ENCODE measurements at regions not wholly inside any gene's neighbourhood (a gene's known extent, or its start where the extent isn't known, plus 50 kb on each side); places are given as distances from the start of the nearest gene placed in this dataset.

- TF ChIP-seq ZNF518A (tag by site-specific recombination; conservative IDR thresholded peaks at IDR 0.05; ENCODE audit: low read depth) (no peak), ZNF114 (tag by site-specific recombination; IDR thresholded peaks at IDR 0.05) (no peak)
Observed at GRCh38 chr1:94305704-94306103, 68.3 kb upstream of the ARHGAP29 start (continued).

DNA sequence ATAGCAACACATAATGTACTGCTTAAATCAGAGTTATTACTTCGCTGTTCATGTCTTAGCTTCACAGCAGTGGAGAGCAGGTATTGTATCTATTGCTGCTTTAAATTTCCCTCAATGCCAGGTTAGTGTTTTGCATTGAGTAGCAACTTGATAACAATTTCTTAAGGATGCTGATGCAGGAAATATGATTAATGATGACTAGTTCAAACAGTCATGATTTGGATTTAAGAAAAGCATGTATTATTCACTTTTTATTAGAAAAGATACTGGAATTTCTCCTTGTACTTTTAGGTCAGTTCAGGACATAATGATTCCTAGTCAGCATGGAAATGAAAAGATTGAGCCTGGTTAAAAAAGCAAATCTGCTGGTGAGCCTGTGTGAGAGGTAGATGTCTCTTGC, 67.2 kb upstream of the ARHGAP29 start:
- POLR2A ChIA-PET: no interaction called here
- no peak for TF ChIP-seq ZNF776 (tag by site-specific recombination; IDR thresholded peaks at IDR 0.05; ENCODE audit: borderline replicate concordance)
- TF ChIP-seq ZNF76 (tag by site-specific recombination; IDR thresholded peaks at IDR 0.05; ENCODE audit: borderline replicate concordance, low read depth): no peak
- TF ChIP-seq ZNF843 (tag by site-specific recombination; IDR thresholded peaks at IDR 0.05): no peak
- TF ChIP-seq ZNF280C (tag by site-specific recombination; IDR thresholded peaks at IDR 0.05): no peak
- no peak for TF ChIP-seq ZNF677 (tag by site-specific recombination; IDR thresholded peaks at IDR 0.05)
- no peak for TF ChIP-seq ZNF654 (tag by site-specific recombination; IDR thresholded peaks at IDR 0.05; ENCODE audit: low read depth)
- TF ChIP-seq ZNF354C (tag by site-specific recombination; IDR thresholded peaks at IDR 0.05; ENCODE audit: borderline replicate concordance, low read depth): no peak
- TF ChIP-seq ZNF221 (tag by site-specific recombination; IDR thresholded peaks at IDR 0.05; ENCODE audit: borderline replicate concordance): no peak
- no peak for TF ChIP-seq SETDB1 (IDR thresholded peaks at IDR 0.05; ENCODE audit: insufficient read length, low read length)
- TF ChIP-seq ZNF521 (tag by site-specific recombination; IDR thresholded peaks at IDR 0.05): no peak
- TF ChIP-seq ZNF184 (tag by site-specific recombination; IDR thresholded peaks at IDR 0.05): no peak
- TF ChIP-seq ZNF114 (tag by site-specific recombination; IDR thresholded peaks at IDR 0.05): no peak
- no peak for TF ChIP-seq MYNN (tag by site-specific recombination; IDR thresholded peaks at IDR 0.05; ENCODE audit: borderline replicate concordance)
- Histone ChIP-seq H3K9me3 (ENCODE audit: control insufficient read depth, insufficient read depth, low read depth, low read length) (no peaks in the 10 kb centered on the region), H3K36me3 (ENCODE audit: control insufficient read depth in 2 of 2, insufficient read depth in 1 of 2, low read length in 2 of 2) (no peaks in the 10 kb centered on the region), H3K4me1 (ENCODE audit: control insufficient read depth, insufficient read depth, low read length) (no peaks in the 10 kb centered on the region), H3K27ac (ENCODE audit: extremely low read depth, low read depth, low read length) (no peak overlapping the region), H3K4me3 (ENCODE audit: low read depth, low read length) (no peak overlapping the region)
- CTCF ChIA-PET: no interaction called here

GRCh38 chr1:94303005-94303404, 65.6 kb upstream of the ARHGAP29 start:
- POLR2A ChIA-PET: no interaction called here
- Histone ChIP-seq H3K4me3 (ENCODE audit: low read depth, low read length) (no peak overlapping the region), H3K4me1 (ENCODE audit: control insufficient read depth, insufficient read depth, low read length) (no peaks in the 10 kb centered on the region), H3K9me3 (ENCODE audit: control insufficient read depth, insufficient read depth, low read depth, low read length) (no peaks in the 10 kb centered on the region), H3K36me3 (ENCODE audit: control insufficient read depth in 2 of 2, insufficient read depth in 1 of 2, low read length in 2 of 2) (no peaks in the 10 kb centered on the region), H3K27ac (ENCODE audit: extremely low read depth, low read depth, low read length) (no peak overlapping the region)
- CTCF ChIA-PET: no interaction called here
- TF ChIP-seq ZNF561 (tag by site-specific recombination; IDR thresholded peaks at IDR 0.05; ENCODE audit: borderline replicate concordance): no peak
- no peak for TF ChIP-seq ZSCAN16 (tag by site-specific recombination; IDR thresholded peaks at IDR 0.05)
- TF ChIP-seq ZBTB20 (tag by site-specific recombination; IDR thresholded peaks at IDR 0.05): no peak
- TF ChIP-seq KLF9 (tag by site-specific recombination; IDR thresholded peaks at IDR 0.05; ENCODE audit: low read depth): no peak
- no peak for TF ChIP-seq ZFP41 (tag by site-specific recombination; IDR thresholded peaks at IDR 0.05; ENCODE audit: borderline replicate concordance)
- TF ChIP-seq, protein P1, sequence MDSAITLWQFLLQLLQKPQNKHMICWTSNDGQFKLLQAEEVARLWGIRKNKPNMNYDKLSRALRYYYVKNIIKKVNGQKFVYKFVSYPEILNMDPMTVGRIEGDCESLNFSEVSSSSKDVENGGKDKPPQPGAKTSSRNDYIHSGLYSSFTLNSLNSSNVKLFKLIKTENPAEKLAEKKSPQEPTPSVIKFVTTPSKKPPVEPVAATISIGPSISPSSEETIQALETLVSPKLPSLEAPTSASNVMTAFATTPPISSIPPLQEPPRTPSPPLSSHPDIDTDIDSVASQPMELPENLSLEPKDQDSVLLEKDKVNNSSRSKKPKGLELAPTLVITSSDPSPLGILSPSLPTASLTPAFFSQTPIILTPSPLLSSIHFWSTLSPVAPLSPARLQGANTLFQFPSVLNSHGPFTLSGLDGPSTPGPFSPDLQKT (IDR thresholded peaks at IDR 0.05; ENCODE audit: borderline replicate concordance, low read depth, low read length): no peak
- TF ChIP-seq ZNF26 (tag by site-specific recombination; IDR thresholded peaks at IDR 0.05): no peak
- TF ChIP-seq ZNF266 (tag by site-specific recombination; IDR thresholded peaks at IDR 0.05; ENCODE audit: low read depth): no peak
- TF ChIP-seq KLF7 (tag by site-specific recombination; IDR thresholded peaks at IDR 0.05; ENCODE audit: borderline replicate concordance): no peak
- TF ChIP-seq ZNF488 (tag by site-specific recombination; IDR thresholded peaks at IDR 0.05): no peak

Data from HEK293 (cell line).